ENCODE measurements at regions not wholly inside any gene's neighbourhood (a gene's known extent, or its start where the extent isn't known, plus 50 kb on each side); places are given as distances from the start of the nearest gene placed in this dataset.
"Not testable (repeated sequence)": the region's sequence is repeated elsewhere in the genome, so short reads cannot be mapped to it uniquely, and the experiment has no call there.

DNA sequence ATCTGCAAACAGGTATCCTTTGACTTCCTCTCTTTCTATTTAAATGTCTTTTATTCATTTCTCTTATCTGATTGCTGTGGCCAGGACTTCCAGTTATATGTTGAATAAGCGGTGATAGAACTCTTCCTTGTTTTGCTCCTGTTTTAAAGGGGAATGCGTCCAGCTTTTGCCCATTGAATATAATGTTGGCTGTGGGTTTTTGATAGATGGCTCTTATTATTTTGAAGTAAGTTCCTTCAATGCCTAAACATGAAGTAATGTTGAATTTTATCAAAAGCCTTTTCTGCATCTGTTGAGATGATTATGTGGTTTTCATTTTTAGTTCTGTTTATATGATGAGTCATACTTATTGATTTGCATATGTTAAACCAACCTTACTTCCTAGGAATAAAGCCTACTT lies 300.5 kb upstream of the CTNND2 start:
- no peak for DNase-seq

DNA sequence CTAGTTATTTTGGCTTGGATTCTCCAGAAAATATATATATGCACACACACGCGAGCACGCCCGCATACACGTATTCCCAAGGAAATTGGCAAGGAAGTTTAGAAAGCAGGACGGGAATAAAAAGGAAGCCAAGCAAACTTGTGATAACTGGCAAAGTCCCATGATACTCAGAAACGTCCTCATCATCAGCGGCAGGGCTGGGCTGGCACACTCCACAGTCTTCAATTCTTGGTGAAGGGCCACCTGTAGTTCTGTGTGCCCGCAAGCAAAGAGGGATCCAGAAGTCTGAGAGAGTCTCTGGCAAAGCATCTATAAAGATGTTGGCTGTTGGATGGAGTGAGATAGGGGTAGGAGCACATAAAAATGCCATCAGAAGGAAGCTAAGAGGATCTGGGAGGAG lies 289.3 kb upstream of the CTNND2 start:
- no peak for DNase-seq

- no peak for DNase-seq
Measured at GRCh38 chr5:12183003-12183402, 278.8 kb upstream of the CTNND2 start.

GRCh38 chr5:12177851-12178250 lies 273.6 kb upstream of the CTNND2 start:
- DNase-seq: no peak

- DNase-seq: no peak
Measured at GRCh38 chr5:12177225-12177624, 273.0 kb upstream of the CTNND2 start.

GRCh38 chr5:12175914-12176585 lies 271.8 kb upstream of the CTNND2 start:
- DNase-seq: no peak

DNA sequence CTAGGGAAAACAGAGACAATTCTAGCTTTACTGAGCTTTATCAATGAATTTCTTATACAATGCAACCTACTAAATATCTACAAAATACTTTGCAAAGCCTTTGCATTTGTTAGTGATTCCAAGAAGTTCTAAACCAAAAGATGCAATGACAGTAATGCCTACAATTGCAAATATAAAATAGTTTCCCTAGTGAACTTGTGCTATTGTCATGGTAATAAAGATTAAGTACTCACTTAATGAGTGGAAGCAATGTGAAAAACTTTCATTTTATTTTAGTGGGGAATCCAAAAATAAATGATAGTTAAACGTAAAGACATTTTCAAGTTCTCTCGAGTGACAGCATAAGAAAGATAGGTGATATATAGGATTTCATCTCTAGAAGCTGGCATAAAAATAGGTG lies 270.5 kb upstream of the CTNND2 start:
- DNase-seq: no peak

- no peak for DNase-seq
Measured at GRCh38 chr5:12169536-12169935, 265.3 kb upstream of the CTNND2 start.

- DNase-seq: no peak
Measured at GRCh38 chr5:12162863-12163262, 258.6 kb upstream of the CTNND2 start.

GRCh38 chr5:12147513-12147912 lies 243.3 kb upstream of the CTNND2 start:
- DNase-seq: no peak

DNA sequence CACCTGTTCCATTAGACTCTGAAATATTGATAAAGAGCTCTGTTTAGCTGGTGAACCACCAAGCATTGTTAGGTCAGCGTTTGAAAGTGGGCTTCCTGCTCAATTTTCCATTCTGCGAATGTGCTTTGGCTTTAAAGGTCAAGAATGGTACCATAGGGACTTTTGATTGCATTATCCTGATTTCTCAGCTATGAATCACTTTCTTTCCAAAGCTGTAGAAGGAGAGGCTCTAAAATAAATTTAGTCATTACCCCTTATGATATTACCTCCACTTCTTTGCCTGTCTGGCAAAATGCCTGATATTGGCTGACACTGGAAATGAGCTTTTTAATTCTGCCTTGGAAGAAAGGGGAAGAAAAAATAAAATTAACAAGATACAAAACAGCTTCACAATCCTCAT lies 237.2 kb upstream of the CTNND2 start:
- DNase-seq: no peak

GRCh38 chr5:12133520-12133919 lies 229.3 kb upstream of the CTNND2 start:
- DNase-seq: no peak

- DNase-seq: not testable (repeated sequence)
Measured at GRCh38 chr5:12131020-12131419, 226.8 kb upstream of the CTNND2 start.

- no peak for DNase-seq
Measured at GRCh38 chr5:12125895-12126294, 221.6 kb upstream of the CTNND2 start.

DNA sequence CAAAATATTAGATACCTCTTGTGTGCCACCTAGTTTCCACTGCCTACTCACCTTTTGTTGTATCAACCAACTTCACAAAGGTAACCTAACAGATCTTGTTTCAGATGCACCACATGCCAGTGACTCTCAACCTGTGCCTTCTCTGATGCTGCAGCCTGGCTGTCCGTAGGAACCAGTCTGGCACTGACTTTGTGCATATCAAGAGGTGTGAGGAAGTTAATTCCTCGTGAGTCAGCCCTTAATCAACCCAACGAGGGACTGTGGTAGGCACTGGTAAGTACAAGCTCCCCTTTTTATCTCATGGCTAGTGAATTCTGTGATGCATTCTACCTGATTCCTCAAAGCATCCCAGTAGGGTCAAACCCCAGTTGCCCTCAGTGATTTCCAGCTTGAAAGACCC lies 215.4 kb upstream of the CTNND2 start:
- DNase-seq: no peak

DNA sequence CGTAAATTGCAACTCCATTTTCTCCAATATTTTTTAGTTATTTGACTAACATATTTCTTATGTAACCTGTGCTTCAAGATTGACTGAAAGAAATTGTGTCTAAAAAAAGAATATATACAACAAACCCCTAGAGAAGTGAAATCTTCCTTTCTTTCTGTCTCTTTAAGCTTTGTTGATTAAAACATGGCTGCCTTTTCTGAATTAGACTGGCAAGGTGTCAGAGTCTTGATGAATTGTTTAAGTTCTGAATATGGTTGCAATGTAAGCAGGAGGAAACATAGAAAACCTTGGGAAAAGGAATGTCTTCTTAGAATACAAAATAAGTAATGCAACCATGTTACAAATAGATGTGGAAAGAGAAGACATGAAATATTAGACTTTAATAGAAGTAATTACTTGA lies 209.8 kb upstream of the CTNND2 start:
- no peak for DNase-seq

DNA sequence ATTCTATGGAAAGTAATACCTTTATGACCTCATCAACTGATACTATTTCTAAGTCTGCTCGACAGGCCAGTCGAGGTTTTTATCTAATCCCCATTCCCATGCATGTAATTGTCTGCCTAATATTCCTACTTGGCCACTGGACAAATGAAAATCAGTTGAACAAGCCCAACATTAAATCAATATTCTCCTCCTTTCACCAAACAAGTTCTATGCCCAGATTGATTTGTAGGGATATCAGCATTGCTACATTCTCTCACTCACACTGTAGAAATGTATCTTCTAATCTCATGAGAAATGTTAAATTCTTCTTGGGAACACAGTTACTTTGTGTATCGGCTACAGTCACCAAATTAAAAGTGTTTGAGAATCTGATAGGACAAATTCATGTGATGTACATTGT lies 208.8 kb upstream of the CTNND2 start:
- no peak for DNase-seq

- DNase-seq: no peak
Measured at GRCh38 chr5:12111261-12111660, 207.0 kb upstream of the CTNND2 start.

DNA sequence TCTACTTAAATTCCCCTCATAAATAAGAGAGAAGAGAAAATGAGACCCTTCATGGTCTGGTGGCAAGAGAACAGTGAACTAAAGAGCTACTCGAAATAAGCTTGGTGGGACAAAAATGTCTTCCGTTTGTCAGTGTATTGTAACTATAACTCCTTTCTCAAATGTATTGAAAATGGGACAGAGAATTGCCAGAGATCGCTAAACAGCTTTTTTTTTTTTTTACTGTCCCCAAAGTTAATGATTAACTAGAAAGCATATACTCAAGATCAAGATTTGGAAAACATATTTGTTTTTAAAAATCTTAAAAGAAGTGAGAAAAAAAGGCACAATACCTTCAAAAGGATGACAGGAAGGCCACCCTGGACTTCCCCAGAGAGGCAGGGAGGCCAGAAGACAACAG lies 206.4 kb upstream of the CTNND2 start:
- DNase-seq: no peak

GRCh38 chr5:12109075-12109688 lies 204.9 kb upstream of the CTNND2 start:
- no peak for DNase-seq

- DNase-seq: no peak
Measured at GRCh38 chr5:12102151-12102550, 197.9 kb upstream of the CTNND2 start.

DNA sequence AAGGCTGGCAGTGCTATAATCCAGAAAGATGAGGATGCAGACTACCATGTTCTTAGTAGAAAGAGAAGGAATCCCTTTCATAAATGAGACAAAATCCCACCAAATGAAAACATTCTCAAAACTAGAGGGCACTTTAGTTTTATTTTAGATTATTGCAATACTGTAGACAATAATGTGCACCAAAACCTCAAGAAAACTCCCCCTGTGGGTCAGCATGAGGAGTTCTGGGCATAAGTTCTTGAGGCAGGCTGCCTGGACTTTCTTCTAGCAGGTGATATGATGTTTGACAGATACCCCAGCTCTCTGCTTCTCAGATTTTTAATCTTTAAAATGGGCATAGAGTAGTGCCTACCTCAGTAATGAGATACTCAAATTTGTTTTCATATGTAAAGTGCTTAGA lies 196.3 kb upstream of the CTNND2 start:
- no peak for DNase-seq

- no peak for DNase-seq
Measured at GRCh38 chr5:12099296-12099695, 195.1 kb upstream of the CTNND2 start.

DNA sequence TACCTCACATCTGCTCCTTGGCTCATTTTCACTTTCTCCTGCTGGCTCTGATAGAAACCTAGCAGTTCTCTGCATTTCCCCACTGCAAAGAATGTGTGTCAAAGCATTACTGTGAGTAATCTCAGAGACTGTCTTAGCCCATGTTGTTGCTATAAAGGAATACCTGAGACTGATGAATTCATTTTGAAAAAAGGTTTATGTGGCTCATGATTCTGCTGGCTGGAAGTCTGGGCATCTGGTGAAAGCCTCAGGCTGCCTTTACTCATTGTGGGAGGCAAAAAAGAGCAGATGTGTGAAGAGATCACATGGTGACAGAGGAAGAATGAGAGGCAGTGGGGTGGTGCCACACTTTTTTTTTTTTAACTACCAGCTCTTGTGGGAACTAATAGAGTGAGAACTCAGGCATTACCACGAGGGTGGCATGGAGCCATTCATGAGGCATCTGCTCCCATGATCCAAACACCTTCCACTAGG lies 191.6 kb upstream of the CTNND2 start:
- DNase-seq: no peak

GRCh38 chr5:12093586-12093985 lies 189.3 kb upstream of the CTNND2 start:
- DNase-seq: no peak
